Thyroid gland (tissue), 4 donors: ENCODE measurements at regions not wholly inside any gene's neighbourhood (a gene's known extent, or its start where the extent isn't known, plus 50 kb on each side); places are given as distances from the start of the nearest gene placed in this dataset.
"Not testable (repeated sequence)": the region's sequence is repeated elsewhere in the genome, so short reads cannot be mapped to it uniquely, and the experiment has no call there.

Experiments used
- DNase-seq, 2 donors: peaks; one replicate each; pipeline ENCODE4 v3.0.0-alpha.2; 2019
- H3K27ac ChIP-seq, 3 donors: fragments of 200-600 bp; sonication (generic); 1 replicate in 2 of 3; 2 replicates in 1 of 3; pipeline ENCODE4 v1.5.1; 2016 to 2019; ENCODE audit warnings: mild to moderate bottlenecking in 1 of 3, moderate library complexity in 1 of 3
- H3K27me3 ChIP-seq: fragments of 200-600 bp; sonication (generic); one replicate; pipeline ENCODE4 v1.5.1; 2019
- H3K36me3 ChIP-seq, 2 donors: fragments of 200-600 bp; sonication (generic); one replicate each; pipeline ENCODE4 v1.5.1; 2016 to 2019
- H3K4me1 ChIP-seq, 2 donors: fragments of 200-600 bp; sonication (generic); one replicate each; pipeline ENCODE4 v1.5.1; 2017 to 2019
- H3K4me3 ChIP-seq, 3 donors: fragments of 200-600 bp; sonication (generic); replicated peaks in 1 of 3; 1 replicate in 2 of 3; 2 replicates in 1 of 3; pipeline ENCODE4 v1.5.1; 2016; ENCODE audit warnings: mild to moderate bottlenecking in 1 of 3
- H3K9me3 ChIP-seq: fragments of 200-600 bp; sonication (generic); one replicate; pipeline ENCODE4 v1.5.1; 2017
- CTCF ChIP-seq, 6 experiments: fragments of 200-600 bp in 3 of 6; fragments of 450-650 bp in 3 of 6; sonication (generic) in 3 of 6; IDR thresholded peaks; one replicate each; pipeline ENCODE4 v1.5.1; 2016 to 2019; ENCODE audit warnings: antibody characterized with exemption in 6 of 6, mild to moderate bottlenecking in 2 of 6, inconsistent platforms in 1 of 6, moderate library complexity in 1 of 6
- POLR2A ChIP-seq, 2 donors: fragments of 450-650 bp; IDR thresholded peaks; one replicate each; pipeline ENCODE4 v1.6.1; 2017; ENCODE audit warnings: antibody characterized with exemption in 2 of 2, mild to moderate bottlenecking in 2 of 2, moderate library complexity in 1 of 2
- WGBS, 2 donors: methylation state at CpG; one replicate each; pipeline ENCODE4 v1.1.5; 2017; 5-methylcytosine and 5-hydroxymethylcytosine counted together
- intact Hi-C: fragments of 100-400 bp; cut with DNase I; formaldehyde crosslinking; loops from one replicate; pipeline ENCODE4 v1.15.1; 2023

DNA sequence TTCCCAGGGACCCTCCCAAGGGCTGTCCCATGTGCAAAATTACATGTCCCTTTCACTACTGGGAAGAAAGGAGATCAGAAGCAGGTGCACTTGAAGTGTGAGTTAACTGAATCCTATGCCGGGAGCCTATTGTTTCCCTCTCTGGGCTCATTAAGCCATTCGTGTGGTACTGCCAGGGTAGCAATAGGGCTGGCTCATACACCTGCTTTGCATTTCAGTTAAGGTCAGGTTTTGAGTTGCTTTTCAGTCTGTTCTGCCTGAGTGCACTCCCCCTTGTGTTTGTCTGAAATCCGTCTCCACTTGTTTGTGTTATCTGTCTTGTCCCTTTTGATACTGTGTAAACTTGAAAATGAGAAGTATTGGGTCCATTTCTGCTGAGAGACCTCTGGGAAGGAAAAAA is 1232.6 kb upstream of the NRXN1 start:
- H3K36me3 ChIP-seq = no peaks in the 10 kb centered on the region
- H3K27me3 ChIP-seq = no peaks in the 10 kb centered on the region
- 27 to 50% methylated on average over 3 of the region's 3 CpGs for WGBS, 2 donors
- H3K4me3 ChIP-seq = no peak overlapping the region
- no peak overlapping the region for H3K27ac ChIP-seq
- TF ChIP-seq CTCF (IDR thresholded peaks at IDR 0.05) (no peak), POLR2A (IDR thresholded peaks at IDR 0.05) (no peak)
- intact Hi-C loops = no loop called here
- no peaks in the 10 kb centered on the region for H3K9me3 ChIP-seq
- H3K4me1 ChIP-seq = peaks cover 0 to 5% of the 10 kb centered on the region in 2 donors
- no peak for DNase-seq

- 35 to 48% methylated on average over 1 of the region's 1 CpG for WGBS, 2 donors
- no peak overlapping the region for H3K27ac ChIP-seq
- H3K36me3 ChIP-seq = no peaks in the 10 kb centered on the region
- no peak overlapping the region for H3K4me3 ChIP-seq
- DNase-seq = no peak
- no peaks in the 10 kb centered on the region for H3K9me3 ChIP-seq
- TF ChIP-seq POLR2A (IDR thresholded peaks at IDR 0.05) (no peak), CTCF (IDR thresholded peaks at IDR 0.05) (no peak)
- peaks cover 0 to 5% of the 10 kb centered on the region in 2 donors for H3K4me1 ChIP-seq
- intact Hi-C loops = no loop called here
- no peaks in the 10 kb centered on the region for H3K27me3 ChIP-seq
These were observed 1229.0 kb upstream of the NRXN1 start for GRCh38 chr2:52260904-52261303.

DNA sequence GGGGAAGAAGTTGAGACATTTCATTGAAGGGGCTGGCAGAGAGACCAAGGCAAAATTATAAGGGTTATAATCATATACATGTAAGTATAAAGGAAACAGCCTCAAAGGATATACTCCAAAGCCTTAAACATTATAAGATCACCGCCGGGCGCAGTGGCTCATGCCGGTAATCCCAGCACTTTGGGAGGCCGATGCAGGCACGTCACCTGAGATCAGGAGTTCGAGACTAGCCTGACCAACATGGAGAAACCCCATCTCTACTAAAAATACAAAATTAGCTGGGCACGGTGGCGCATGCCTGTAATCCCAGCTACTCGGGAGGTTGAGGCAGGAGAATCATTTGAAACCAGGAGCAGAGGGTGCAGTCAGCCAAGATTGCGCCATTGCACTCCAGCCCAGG is 1227.0 kb upstream of the NRXN1 start:
- H3K4me1 ChIP-seq, H3K9me3 ChIP-seq, intact Hi-C loops, H3K27ac ChIP-seq, H3K36me3 ChIP-seq, H3K27me3 ChIP-seq, DNase-seq, H3K4me3 ChIP-seq: not testable (repeated sequence)
- WGBS, 2 donors = 95 to 97% methylated on average over 11 of the region's 11 CpGs

DNA sequence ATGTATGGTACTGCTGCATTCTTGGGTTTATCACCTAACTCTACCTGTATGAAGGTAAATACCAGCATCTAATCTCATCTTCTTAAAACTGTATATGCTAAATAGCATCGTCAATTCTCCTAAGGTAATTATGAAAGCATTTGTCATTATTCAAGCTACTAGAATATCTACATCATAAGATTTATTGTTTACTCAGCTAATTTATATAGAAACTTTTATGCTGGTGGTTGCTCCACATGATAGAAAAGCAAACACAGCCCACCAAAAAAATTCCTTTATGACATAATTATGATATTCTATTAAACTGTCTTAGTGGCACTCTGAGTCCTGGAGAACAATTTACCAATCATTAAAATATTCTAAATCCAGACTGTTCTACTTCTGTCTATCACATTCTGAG is 1226.1 kb upstream of the NRXN1 start:
- Histone ChIP-seq H3K36me3 (no peaks in the 10 kb centered on the region), H3K9me3 (no peaks in the 10 kb centered on the region), H3K27me3 (no peaks in the 10 kb centered on the region), H3K4me3 (no peak overlapping the region), H3K4me1 (peaks cover 0 to 5% of the 10 kb centered on the region in 2 donors), H3K27ac (no peak overlapping the region)
- intact Hi-C loops = no loop called here
- 92 to 95% methylated on average over 1 of the region's 1 CpG for WGBS, 2 donors
- no peak for DNase-seq
- no peak for TF ChIP-seq POLR2A (IDR thresholded peaks at IDR 0.05)
- TF ChIP-seq CTCF (IDR thresholded peaks at IDR 0.05) = no peak

- H3K36me3 ChIP-seq = no peaks in the 10 kb centered on the region
- H3K27me3 ChIP-seq = no peaks in the 10 kb centered on the region
- intact Hi-C loops = no loop called here
- no peaks in the 10 kb centered on the region for H3K9me3 ChIP-seq
- TF ChIP-seq CTCF (IDR thresholded peaks at IDR 0.05) = no peak
- no peaks in the 10 kb centered on the region for H3K4me1 ChIP-seq
- no peak overlapping the region for H3K27ac ChIP-seq
- WGBS, 2 donors = 66 to 83% methylated on average over 5 of the region's 5 CpGs
- no peak overlapping the region for H3K4me3 ChIP-seq
- no peak for DNase-seq
These were observed 1221.6 kb upstream of the NRXN1 start for GRCh38 chr2:52253416-52253980.

DNA sequence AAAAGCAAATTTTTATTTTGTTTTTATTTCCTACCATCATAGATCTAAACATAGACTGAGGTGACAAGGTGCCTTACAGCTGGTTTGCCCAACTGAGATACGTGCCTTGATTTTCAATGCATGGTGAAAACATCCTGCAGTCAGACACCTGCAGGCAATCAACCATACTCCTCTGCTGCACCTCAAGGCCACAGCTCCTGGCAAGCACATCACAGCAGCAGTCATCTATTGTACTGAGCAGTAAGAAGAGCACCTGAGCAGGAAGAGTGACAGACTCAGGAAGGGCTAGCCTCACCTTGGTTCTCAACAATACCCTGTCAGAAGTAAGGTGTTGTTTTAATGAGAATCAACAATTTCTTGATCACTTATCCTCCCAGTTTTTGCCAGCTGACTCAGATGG is 1206.8 kb upstream of the NRXN1 start:
- intact Hi-C loops = no loop called here
- TF ChIP-seq POLR2A (IDR thresholded peaks at IDR 0.05) (no peak), CTCF (IDR thresholded peaks at IDR 0.05) (no peak)
- H3K27ac ChIP-seq = no peak overlapping the region
- no peaks in the 10 kb centered on the region for H3K27me3 ChIP-seq
- no peaks in the 10 kb centered on the region for H3K9me3 ChIP-seq
- H3K36me3 ChIP-seq = no peaks in the 10 kb centered on the region
- WGBS, 2 donors = 78 to 89% methylated on average over 1 of the region's 1 CpG
- no peak for DNase-seq
- no peak overlapping the region for H3K4me3 ChIP-seq
- H3K4me1 ChIP-seq = no peaks in the 10 kb centered on the region
